GM19043 (cell line): ENCODE measurements at regions not wholly inside any gene's neighbourhood (a gene's known extent, or its start where the extent isn't known, plus 50 kb on each side); places are given as distances from the start of the nearest gene placed in this dataset.

ENCODE experiments used
- ATAC-seq: cut with Tn5 transposase; IDR thresholded peaks from one replicate; pipeline ENCODE4 v1.9.1; 2021; ENCODE audit warnings: low read depth; ENCODE audit not compliant: unreplicated experiment

- no peak for ATAC-seq
Observed at GRCh38 chr20:11395581-11395980, 522.1 kb upstream of the BTBD3 start.

DNA sequence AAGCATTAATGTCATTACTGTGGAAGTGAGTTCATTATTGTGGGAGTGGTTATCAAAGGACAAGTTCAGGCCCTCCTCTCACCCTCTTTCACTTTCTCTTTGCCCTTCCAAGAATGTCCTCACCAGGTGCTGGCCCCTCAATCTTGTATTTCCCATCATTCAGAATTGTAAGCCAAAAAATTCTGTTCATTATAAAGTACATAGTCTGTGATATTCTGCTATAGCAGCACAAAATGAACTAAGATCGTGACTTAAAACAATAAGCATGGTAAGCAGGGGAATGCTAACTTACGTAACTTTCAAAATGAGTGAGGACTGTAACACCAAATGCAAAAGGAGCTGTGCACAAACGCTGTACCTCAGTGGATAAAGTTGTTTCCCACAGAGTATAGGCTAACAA is 515.7 kb upstream of the BTBD3 start:
- no peak for ATAC-seq

GRCh38 chr20:11403711-11404110 is 514.0 kb upstream of the BTBD3 start:
- ATAC-seq: no peak

DNA sequence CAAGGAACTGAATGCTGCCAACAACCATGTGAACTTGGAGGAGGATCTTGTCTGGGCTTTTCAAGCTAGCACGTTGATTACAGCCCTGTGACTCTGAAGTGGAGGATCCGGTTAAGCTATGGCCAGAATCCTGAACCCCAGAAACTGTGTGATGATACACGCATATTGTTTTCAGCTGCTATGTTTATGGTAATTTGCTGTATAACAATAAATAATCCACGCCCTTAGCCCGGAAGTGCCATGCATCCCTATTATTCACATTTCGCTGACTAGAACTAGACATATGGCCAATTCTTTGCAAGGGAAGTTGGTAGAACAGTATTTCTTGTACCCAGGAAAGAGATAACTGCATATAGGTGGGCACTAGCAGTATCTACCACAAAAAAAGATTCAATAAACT is 510.8 kb upstream of the BTBD3 start:
- ATAC-seq: no peak

DNA sequence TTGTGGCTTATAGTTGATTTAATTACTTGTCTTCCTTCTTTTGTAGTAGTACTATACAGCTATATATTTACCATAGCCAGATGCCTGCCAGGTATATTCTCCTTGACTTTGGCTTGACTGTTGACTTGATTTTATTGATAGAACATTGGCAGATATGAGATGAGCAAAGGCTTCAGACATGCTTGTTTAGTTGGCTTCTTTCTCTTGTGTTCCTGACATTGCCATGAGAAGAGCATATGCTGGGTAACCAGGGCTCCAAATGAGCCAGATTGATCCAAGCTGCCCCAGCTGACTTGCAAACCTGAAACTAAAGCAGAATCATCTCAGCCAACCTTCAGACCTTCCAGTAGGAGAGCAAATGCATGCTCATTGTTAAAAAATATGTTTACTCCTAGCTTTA is 508.1 kb upstream of the BTBD3 start:
- no peak for ATAC-seq

GRCh38 chr20:11411765-11412164 is 505.9 kb upstream of the BTBD3 start:
- ATAC-seq: no peak

DNA sequence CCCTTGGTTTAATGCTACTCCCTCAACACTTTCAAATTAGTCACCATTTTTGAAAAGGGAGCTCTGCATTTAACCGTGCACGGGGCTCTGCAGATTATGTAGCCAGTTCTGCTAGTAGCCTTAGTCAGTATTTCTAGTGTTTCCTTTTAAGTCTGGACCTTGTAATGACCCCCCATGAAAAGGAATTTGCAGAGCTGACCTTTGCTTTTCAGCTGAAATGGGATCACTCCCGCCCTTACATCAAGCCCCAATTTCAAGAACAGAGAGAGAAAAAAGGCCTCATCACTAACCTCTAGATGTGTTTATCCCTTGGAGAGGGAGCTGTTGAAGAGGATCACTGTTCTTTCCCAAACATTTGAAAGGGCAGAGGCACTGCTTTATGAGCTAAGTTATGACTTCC is 490.7 kb upstream of the BTBD3 start:
- no peak for ATAC-seq

DNA sequence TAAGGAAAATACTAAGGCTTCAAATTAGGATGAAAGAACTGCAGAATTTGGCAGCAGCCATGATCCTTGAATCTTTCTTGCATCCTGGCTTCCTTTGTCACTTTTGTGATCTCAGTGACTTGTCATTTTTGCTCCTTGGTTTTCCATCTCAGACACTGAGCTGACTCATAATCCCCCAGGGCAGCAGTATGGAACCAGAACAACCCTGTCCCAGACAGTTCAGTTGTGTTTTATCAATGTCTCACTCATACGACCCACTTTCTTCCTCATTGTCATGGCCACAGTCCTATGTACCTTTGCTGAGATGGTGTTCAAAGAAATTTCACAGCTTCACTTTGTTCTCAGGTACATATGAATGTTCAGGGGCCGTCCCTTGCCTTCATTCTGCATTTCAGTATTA is 488.5 kb upstream of the BTBD3 start:
- no peak for ATAC-seq

GRCh38 chr20:11429889-11430519 is 487.7 kb upstream of the BTBD3 start:
- no peak for ATAC-seq

DNA sequence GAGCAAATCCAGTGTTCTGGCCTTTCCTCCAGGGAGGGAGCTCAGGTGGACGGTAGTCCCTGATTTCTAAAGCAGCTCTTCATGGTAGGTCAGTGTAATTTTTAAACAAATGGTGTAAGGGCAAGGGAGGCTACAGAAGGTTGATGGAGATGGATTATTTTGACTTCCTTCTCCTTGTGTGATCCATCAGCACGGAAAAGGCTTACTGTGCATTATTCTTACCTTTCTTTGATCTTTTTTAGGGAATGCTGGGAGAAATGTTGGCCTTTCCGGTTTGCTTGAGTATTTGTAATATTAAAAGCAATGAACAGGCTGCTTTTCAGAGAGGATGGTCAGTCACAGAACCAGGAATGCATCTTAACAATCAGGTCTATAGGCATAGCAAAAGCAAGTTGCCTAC is 487.0 kb upstream of the BTBD3 start:
- no peak for ATAC-seq

GRCh38 chr20:11431621-11432020 is 486.1 kb upstream of the BTBD3 start:
- no peak for ATAC-seq

- no peak for ATAC-seq
Observed at GRCh38 chr20:11432407-11432806, 485.3 kb upstream of the BTBD3 start.

DNA sequence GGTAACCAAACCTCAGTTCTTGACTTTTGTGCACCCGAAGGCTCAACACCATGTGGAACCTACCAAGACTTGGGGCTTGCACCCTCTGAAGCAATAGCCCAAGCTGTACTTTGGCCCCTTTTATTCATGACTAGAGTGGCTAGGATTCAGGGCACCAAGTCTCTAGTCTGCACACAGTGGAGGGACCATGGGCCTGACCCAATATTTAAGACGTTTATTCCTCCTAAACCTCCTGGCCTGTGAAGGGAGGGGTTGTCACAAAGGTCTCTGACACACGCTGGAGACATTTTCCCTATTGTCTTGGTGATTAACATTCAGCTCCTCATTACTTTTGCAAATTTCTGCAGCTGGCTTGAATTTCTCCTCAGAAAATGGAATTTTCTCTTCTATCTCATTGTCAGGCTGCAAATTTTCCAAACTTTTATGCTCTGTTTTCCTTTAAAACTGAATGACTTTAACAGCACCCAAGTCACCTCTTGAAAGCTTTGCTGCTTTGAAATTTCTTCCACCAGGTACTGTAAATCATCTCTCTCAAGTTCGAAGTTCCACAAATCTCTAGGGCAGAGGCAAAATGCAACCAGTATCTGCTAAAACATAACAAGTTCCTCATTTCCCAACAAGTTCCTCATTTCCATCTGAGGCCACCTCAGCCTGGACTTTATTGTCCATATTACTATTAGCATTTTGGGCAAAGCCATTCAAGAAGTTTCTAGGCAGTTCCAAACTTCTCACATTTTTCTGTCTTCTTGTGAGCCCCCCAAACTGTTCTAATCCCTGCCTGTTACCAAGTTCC is 481.4 kb upstream of the BTBD3 start:
- no peak for ATAC-seq

- ATAC-seq: no peak
Observed at GRCh38 chr20:11437090-11437489, 480.6 kb upstream of the BTBD3 start.

GRCh38 chr20:11437611-11438380 is 479.9 kb upstream of the BTBD3 start:
- no peak for ATAC-seq

DNA sequence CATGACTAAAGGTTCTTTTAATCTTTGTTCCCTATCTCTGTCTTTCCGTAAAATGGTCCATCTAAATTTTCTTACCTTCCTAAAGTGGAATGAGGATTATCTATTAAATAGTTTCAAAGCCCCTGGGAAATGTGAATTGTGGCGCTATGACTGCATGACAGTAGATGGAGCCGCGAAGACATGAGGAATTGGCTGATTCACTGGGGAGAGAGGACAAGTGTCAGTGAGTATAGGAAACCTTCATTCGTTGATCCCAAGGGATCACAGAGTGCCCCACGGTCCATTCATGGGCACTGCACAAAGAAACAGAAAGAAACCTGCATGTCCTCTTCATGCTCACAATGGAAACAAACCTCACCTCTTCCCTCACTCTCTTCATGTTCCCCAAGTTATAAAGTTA is 479.3 kb upstream of the BTBD3 start:
- ATAC-seq: no peak

DNA sequence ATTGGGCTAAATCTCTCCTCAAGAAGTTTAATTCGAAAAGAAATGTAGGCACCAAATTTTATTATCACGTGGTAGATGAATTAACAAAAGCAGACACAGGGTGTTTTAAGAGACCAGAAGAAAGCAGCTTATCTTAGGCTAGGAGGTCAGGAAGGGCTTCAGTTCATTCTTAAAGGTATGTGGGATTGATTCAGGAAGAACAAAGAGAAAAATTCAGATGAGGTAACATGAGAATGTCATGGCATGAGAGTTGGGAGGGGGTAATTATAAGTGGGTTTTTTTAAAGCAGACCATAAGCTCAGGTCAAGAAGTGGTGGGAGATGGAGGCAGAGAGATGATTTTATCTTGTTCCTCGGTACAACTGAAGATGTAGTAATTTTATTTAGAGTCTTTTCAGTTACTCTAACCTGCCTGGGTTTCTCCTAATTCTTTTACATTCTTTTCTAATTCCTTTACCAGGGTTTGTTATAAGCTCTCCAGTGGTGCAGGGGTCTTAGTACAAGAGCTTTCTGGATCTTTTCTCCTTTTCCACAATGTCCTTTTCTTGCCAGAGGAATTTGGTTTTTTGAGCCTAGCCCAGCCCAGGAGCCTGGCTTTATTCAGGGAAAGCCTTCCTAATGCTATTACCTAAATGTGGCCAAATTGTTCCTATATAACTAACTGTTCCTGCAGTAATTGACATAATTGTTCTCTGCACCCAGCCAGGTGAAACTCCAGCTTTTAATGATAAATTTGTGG is 474.1 kb upstream of the BTBD3 start:
- no peak for ATAC-seq

DNA sequence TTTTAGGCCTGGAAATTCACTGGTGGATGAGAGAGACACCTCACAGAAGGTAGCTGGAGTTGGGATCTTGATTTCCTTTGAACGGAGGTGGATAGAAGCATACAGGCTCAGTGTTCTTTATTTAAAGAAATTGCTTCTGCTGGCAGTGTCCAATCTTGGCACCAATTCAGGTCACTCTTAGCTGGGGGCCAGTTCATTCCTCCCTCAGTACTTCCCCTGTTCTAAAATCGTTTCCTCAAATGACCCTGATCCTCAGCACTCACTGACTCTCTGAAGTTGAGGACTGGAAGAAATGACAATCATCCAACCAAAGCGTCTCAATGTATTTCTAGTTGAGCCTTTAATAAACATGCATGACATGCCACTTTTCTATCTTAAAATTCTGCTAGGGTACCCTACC is 472.5 kb upstream of the BTBD3 start:
- no peak for ATAC-seq

- no peak for ATAC-seq
Observed at GRCh38 chr20:11445891-11446290, 471.8 kb upstream of the BTBD3 start.

GRCh38 chr20:11447371-11448100 is 470.2 kb upstream of the BTBD3 start:
- no peak for ATAC-seq
